GM21423 (cell line): ENCODE measurements at regions not wholly inside any gene's neighbourhood (a gene's known extent, or its start where the extent isn't known, plus 50 kb on each side); places are given as distances from the start of the nearest gene placed in this dataset.

ENCODE experiments used
- ATAC-seq: cut with Tn5 transposase; IDR thresholded peaks from one replicate; pipeline ENCODE4 v1.9.1; 2021; ENCODE audit warnings: mild to moderate bottlenecking, moderate library complexity; ENCODE audit not compliant: unreplicated experiment

DNA sequence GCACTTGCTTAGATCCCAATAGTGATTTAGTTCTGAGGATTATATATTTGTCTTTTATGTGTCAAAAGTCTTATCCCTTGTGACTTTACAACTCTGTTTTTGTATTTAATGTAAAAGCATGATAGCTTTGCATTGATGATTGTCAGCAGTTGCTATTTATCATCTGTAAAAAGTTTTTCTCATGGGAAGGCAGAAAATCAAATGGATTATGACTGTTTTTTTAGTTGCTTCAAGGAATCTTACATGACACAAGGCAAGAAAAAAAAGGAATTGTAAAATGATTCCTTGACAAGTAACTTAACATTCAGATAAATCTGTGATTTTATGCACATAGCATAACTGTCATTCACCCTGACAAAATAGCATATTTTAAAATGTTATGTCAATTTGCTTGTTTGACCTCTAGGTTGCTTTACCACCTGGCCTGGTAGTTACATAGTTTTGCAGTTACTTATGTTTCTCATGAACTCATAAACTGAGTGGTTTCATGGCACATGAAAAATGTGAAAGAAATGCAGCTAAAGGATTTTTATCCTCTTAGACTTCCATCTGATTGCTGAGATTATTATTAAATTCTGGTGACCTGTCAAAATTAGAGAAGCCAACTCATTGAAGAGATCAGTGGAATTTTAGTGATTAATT, 622.6 kb downstream of the ADGRL2 start:
- ATAC-seq = no peak

- ATAC-seq = no peak
These were observed 621.0 kb downstream of the ADGRL2 start for GRCh38 chr1:82421782-82422181.

GRCh38 chr1:82420584-82420983, 619.9 kb downstream of the ADGRL2 start:
- no peak for ATAC-seq

DNA sequence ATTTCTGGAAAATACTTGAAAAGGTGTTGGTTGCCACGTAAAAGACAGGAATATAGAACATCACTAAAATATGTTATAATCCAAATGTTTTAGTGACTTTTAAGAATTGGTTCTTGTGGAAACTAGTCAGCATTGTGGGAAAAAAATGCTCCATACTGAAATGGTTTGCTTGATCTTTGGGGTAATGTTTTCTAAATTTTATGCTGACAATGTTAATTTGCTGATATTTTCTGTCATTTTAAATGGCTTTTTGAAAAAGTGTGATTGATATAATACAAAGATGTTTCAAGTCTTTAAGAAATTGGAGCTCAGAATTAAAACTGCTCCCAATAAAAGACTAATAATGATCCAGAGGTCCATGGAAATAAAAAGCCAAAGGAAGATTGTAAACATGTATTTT, 610.9 kb downstream of the ADGRL2 start:
- ATAC-seq = no peak

GRCh38 chr1:82405333-82405732, 604.6 kb downstream of the ADGRL2 start:
- no peak for ATAC-seq

DNA sequence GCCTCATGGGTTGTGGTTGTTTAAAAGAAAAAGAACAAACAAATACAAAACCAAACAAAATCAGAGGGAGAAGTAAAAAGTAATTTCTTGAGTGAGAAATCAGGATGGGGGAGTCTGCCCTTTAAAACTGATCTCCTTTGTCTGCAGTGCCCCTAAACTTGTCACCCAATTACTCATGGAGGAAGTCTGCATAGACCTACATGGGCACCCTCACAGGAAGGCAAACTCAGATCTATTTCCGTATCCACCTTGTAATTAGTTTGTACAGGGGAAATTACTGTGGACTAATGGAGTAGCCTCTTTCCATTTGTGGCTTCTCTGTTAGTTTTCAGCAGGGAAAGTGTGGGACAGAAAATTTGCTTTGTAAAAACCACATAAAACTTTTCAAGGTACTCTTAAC, 600.4 kb downstream of the ADGRL2 start:
- no peak for ATAC-seq

- ATAC-seq = no peak
These were observed 599.8 kb downstream of the ADGRL2 start for GRCh38 chr1:82400521-82400920.

- ATAC-seq = no peak
These were observed 598.4 kb downstream of the ADGRL2 start for GRCh38 chr1:82399093-82399492.

DNA sequence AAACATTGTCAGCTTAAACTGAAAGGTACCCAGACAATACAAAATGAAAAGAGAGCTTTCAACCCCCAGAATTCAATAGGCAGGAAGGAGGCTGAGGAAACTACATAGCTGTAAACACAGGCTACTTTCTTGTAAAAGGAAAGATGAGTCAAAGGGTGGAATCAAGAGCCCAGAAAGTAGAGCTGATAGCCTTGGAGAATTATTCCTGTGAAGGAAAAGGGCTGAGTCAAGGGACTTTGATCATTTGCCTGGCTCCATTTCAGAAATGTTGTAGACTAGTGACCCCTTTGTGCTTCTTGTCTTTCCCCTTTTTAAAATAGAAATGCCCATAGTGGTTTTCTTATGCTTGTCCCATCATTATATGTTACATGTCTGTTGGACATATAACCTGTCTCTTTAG, 597.6 kb downstream of the ADGRL2 start:
- no peak for ATAC-seq

DNA sequence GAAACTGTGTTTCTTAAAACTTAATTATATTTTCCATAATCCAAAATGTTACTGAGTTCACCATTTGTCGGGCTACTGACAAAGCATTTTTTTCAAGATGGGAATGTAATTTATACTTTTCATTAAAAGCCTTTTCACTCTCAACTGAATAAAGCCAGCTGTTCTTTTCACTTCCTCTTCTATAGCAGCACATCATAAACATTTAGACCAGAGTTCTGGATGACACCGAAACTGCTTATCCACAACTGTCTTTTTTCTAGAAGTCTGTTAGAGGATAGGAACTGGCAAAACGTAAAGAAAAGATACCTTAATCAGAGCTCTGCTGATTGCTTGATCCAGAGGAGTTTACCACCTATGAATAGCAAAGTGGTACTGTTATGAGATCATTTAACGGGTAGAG, 594.7 kb downstream of the ADGRL2 start:
- no peak for ATAC-seq

DNA sequence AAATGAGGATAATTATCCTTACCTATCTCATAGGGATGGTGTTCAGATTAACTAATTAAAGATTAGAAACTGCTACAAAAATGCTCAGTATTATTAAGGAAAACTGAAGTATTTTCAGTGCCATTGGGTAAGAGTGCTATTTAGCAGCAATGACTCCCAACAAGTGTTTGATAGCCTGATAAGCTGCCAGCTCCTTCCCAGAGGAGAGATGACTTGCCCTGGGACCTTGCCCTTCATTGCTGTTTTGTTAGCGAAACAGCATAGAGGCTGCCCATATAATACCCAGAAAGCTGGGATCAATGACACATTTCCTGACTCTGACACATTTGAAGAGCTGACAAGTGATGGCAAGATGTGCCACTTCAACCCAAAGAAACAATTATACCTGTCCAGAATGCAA, 592.2 kb downstream of the ADGRL2 start:
- ATAC-seq = no peak

GRCh38 chr1:82392513-82392912, 591.8 kb downstream of the ADGRL2 start:
- ATAC-seq = no peak

DNA sequence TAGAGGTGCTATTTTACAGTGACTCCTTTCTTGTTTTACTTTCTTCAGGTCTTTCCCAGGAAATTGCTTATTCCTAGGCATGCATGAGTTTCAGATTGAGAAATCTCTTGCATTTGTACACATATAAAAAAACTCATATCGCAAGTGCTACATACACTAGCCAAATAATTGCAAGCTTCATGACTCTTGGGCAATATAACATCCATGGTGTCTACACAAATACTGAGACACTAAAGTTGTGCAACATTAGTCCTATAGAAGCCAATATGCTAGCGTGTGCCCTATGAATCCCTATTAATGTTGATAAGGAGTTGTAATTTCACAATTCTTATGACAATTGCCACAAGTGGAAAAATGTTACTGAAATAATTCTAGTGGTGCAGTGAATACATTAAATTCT, 591.0 kb downstream of the ADGRL2 start:
- ATAC-seq = no peak

DNA sequence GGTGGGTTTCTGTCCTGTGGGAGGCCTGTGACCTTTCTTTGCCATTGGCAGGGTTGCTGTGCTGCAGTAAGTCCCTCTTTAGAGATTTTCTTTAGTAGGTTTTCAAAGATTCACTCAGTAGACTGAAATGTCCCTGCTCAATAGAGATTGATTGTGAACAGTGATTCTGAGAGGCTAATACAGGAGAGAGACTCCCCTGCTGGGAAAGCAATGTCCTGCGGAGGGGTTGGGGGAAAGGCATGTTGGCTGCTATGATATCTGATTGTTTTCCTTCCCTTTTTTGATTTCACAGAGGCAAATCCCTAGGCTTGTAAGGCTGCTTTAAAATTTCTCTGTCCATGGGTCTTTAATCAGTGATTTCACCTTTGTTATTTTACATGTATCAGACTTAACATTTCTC, 589.9 kb downstream of the ADGRL2 start:
- no peak for ATAC-seq

- ATAC-seq = no peak
These were observed 587.9 kb downstream of the ADGRL2 start for GRCh38 chr1:82388679-82389078.

- no peak for ATAC-seq
These were observed 586.3 kb downstream of the ADGRL2 start for GRCh38 chr1:82387012-82387366.

GRCh38 chr1:82386365-82387011, 585.8 kb downstream of the ADGRL2 start:
- no peak for ATAC-seq

DNA sequence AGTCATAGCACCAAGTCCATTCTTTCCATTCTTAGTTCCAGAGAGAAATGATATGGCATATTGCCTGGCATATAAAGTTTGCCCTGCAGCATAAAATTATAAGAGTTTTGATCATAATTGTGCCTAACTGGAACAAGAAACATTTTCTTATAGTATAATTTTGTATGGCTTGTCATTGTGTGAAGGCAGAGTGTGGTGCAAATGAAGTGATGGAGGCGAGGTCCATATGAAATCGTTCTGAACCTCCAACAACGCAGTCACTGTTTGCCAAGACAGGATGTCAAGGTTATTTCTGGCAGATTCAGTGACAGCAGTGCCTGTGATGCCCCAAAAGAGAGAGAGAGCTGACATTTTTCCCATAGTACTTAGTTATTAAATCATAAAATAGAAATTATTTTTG, 584.0 kb downstream of the ADGRL2 start:
- no peak for ATAC-seq

- ATAC-seq = no peak
These were observed 576.6 kb downstream of the ADGRL2 start for GRCh38 chr1:82377201-82377884.

GRCh38 chr1:82373710-82374109, 573.0 kb downstream of the ADGRL2 start:
- no peak for ATAC-seq

GRCh38 chr1:82371844-82372498, 571.2 kb downstream of the ADGRL2 start:
- ATAC-seq = no peak

- ATAC-seq = no peak
These were observed 566.7 kb downstream of the ADGRL2 start for GRCh38 chr1:82367456-82367855.
